GM18526 (cell line): ENCODE measurements at regions not wholly inside any gene's neighbourhood (a gene's known extent, or its start where the extent isn't known, plus 50 kb on each side); places are given as distances from the start of the nearest gene placed in this dataset.
A peak's percentile ranks its signal among the peaks of the same experiment; 100 is the strongest.

Experiments used
- POLR2A ChIP-seq: IDR thresholded peaks from 3 replicates; pipeline ENCODE4 v1.6.1; 2011; ENCODE audit not compliant: insufficient read length; ENCODE audit errors: extremely low read depth

- TF ChIP-seq POLR2A: no peak
Observed at GRCh38 chrX:1027680-1028079, 184.8 kb downstream of the CRLF2 start.

GRCh38 chrX:1027133-1027532, 185.3 kb downstream of the CRLF2 start:
- no peak for TF ChIP-seq POLR2A

- TF ChIP-seq POLR2A: no peak
Observed at GRCh38 chrX:1026263-1027015, 186.0 kb downstream of the CRLF2 start.

- no peak for TF ChIP-seq POLR2A
Observed at GRCh38 chrX:1025413-1025812, 187.0 kb downstream of the CRLF2 start.

- no peak for TF ChIP-seq POLR2A
Observed at GRCh38 chrX:1023676-1024075, 188.8 kb downstream of the CRLF2 start.

GRCh38 chrX:1020634-1021166, 191.7 kb downstream of the CRLF2 start:
- TF ChIP-seq POLR2A: no peak

GRCh38 chrX:1012678-1013300, 199.7 kb downstream of the CRLF2 start:
- no peak for TF ChIP-seq POLR2A

GRCh38 chrX:1011691-1012283, 200.7 kb downstream of the CRLF2 start:
- no peak for TF ChIP-seq POLR2A

GRCh38 chrX:1009771-1010170, 202.7 kb downstream of the CRLF2 start:
- TF ChIP-seq POLR2A: no peak

- TF ChIP-seq POLR2A: no peak
Observed at GRCh38 chrX:1006156-1006730, 206.2 kb downstream of the CRLF2 start.

- no peak for TF ChIP-seq POLR2A
Observed at GRCh38 chrX:1002611-1003010, 209.8 kb downstream of the CRLF2 start.

- no peak for TF ChIP-seq POLR2A
Observed at GRCh38 chrX:997631-998137, 214.8 kb downstream of the CRLF2 start.

- no peak for TF ChIP-seq POLR2A
Observed at GRCh38 chrX:994780-995179, 217.7 kb downstream of the CRLF2 start.

- peak; percentile 36 for TF ChIP-seq POLR2A
Observed at GRCh38 chrX:989959-990510, 222.4 kb downstream of the CRLF2 start.

GRCh38 chrX:981791-982626, 230.4 kb downstream of the CRLF2 start:
- TF ChIP-seq POLR2A: no peak
